ENCODE measurements at regions not wholly inside any gene's neighbourhood (a gene's known extent, or its start where the extent isn't known, plus 50 kb on each side); places are given as distances from the start of the nearest gene placed in this dataset.

DNA sequence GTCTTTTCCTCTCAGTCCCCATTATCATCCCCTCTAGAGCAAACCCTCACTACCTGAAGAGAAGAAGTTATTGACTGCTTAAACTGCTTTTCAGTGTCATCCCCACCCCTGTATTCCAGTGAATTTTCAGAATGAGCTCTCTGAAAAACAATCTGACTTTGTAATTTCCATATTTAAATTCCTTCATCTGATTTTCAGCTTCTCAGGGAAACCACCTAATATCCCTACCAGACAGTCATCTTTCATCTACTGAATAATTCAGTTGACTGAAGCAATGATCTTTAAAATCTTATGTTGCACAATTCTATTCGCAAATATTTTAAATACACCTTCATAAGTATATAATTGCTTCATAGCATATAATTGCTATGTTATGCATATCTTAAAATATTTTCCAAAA, 258.7 kb downstream of the HTR1B start:
- TF ChIP-seq HDGF (IDR thresholded peaks at IDR 0.05; ENCODE audit: borderline replicate concordance) (no peak), L3MBTL2 (conservative IDR thresholded peaks at IDR 0.05) (no peak), LEF1 (IDR thresholded peaks at IDR 0.05; ENCODE audit: borderline replicate concordance) (no peak)

Measured in HEK293T (cell line).